SK-N-SH (cell line): ENCODE measurements at regions not wholly inside any gene's neighbourhood (a gene's known extent, or its start where the extent isn't known, plus 50 kb on each side); places are given as distances from the start of the nearest gene placed in this dataset.

Experiments used
- CTCF ChIA-PET: fragments of 300-600, 350-600 bp; formaldehyde crosslinking; extraction: SDS; loops from one replicate; lab custom pipeline; 2021; lab: Yijun Ruan, JAX
- POLR2A ChIA-PET: fragments of 350-600 bp; sonication (Branson Sonifier 250); formaldehyde crosslinking; extraction: SDS; loops from one replicate; lab custom pipeline; 2020; ENCODE audit warnings: antibody characterized with exemption, inconsistent platforms; lab: Yijun Ruan, JAX
- DNase-seq: peaks from one replicate; pipeline ENCODE4 v3.0.0; 2012
- H2AFZ ChIP-seq: fragments of 200-600 bp; sonication (generic); 2 replicates; pipeline ENCODE4 v1.8.1; 2016; ENCODE audit warnings: antibody characterized with exemption, mild to moderate bottlenecking, low read depth
- H3F3A ChIP-seq: fragments of 200-600 bp; sonication (generic); replicated peaks from 2 replicates; pipeline ENCODE3; 2016; ENCODE audit warnings: antibody characterized with exemption, mild to moderate bottlenecking; ENCODE audit not compliant: insufficient read depth
- H3K27ac ChIP-seq, 2 experiments: fragments of 200-500 bp in 1 of 2; fragments of 200-600 bp in 1 of 2; sonication (Bioruptor generic) in 1 of 2; sonication (generic), shearing (Covaris generic) in 1 of 2; 2 replicates each; pipeline versions ENCODE4 v1.5.1 to v1.6.1; 2014 to 2016; ENCODE audit warnings: low read depth in 2 of 2, inconsistent platforms in 1 of 2, low read length in 1 of 2, mild to moderate bottlenecking in 1 of 2, mixed read lengths in 1 of 2
- H3K27me3 ChIP-seq: fragments of 200-600 bp; sonication (generic), shearing (Covaris generic); 2 replicates; pipeline ENCODE4 v1.6.1; 2016; ENCODE audit warnings: mixed run types; ENCODE audit not compliant: insufficient read depth
- H3K36me3 ChIP-seq, 2 experiments: fragments of 200-500 bp in 1 of 2; fragments of 200-600 bp in 1 of 2; sonication (Bioruptor generic) in 1 of 2; sonication (generic) in 1 of 2; replicated peaks in 1 of 2; 2 replicates each; pipeline versions ENCODE3 to v1.5.1; 2014 to 2016; ENCODE audit warnings: low read length in 1 of 2, mild to moderate bottlenecking in 1 of 2; ENCODE audit not compliant: insufficient read depth in 2 of 2, control insufficient read depth in 1 of 2
- H3K4me1 ChIP-seq, 2 experiments: fragments of 200-500 bp in 1 of 2; fragments of 200-600 bp in 1 of 2; sonication (Bioruptor generic) in 1 of 2; sonication (generic), shearing (Covaris generic) in 1 of 2; 2 replicates each; pipeline versions ENCODE4 v1.5.1 to v1.6.1; 2014 to 2016; ENCODE audit warnings: low read depth in 1 of 2, low read length in 1 of 2, mixed run types in 1 of 2; ENCODE audit not compliant: insufficient read depth in 2 of 2, control insufficient read depth in 1 of 2
- H3K4me2 ChIP-seq: fragments of 200-600 bp; sonication (generic), shearing (Covaris generic); 2 replicates; pipeline ENCODE4 v1.6.1; 2017; ENCODE audit warnings: mixed run types
- H3K4me3 ChIP-seq, 2 experiments: fragments of 200-500 bp in 1 of 2; fragments of 200-600 bp in 1 of 2; sonication (Bioruptor generic) in 1 of 2; sonication (generic), shearing (Covaris generic) in 1 of 2; 2 replicates each; pipeline versions ENCODE4 v1.5.1 to v1.8.1; 2014 to 2016; ENCODE audit warnings: low read depth in 2 of 2, inconsistent platforms in 1 of 2, low read length in 1 of 2, mild to moderate bottlenecking in 1 of 2, mixed read lengths in 1 of 2, moderate library complexity in 1 of 2
- H3K79me2 ChIP-seq: fragments of 200-600 bp; sonication (generic); 2 replicates; pipeline ENCODE4 v1.8.1; 2017; ENCODE audit warnings: mild to moderate bottlenecking; ENCODE audit not compliant: insufficient read depth
- H3K9ac ChIP-seq: fragments of 200-600 bp; sonication (generic); 2 replicates; pipeline ENCODE4 v1.6.1; 2017; ENCODE audit warnings: mixed run types
- H3K9me2 ChIP-seq: fragments of 200-600 bp; sonication (generic); 2 replicates; pipeline ENCODE4 v1.6.1; 2017; ENCODE audit warnings: mixed run types
- H3K9me3 ChIP-seq: fragments of 200-600 bp; sonication (generic); 2 replicates; pipeline ENCODE4 v1.6.1; 2017; ENCODE audit warnings: mixed run types, mild to moderate bottlenecking, moderate library complexity
- H4K20me1 ChIP-seq: fragments of 200-600 bp; sonication (generic); 2 replicates; pipeline ENCODE4 v1.6.1; 2017; ENCODE audit warnings: mild to moderate bottlenecking, mixed run types; ENCODE audit not compliant: insufficient read depth
- EZH2phosphoT487 ChIP-seq: fragments of 200-600 bp; sonication (generic); IDR thresholded peaks from 2 replicates; pipeline ENCODE4 v1.6.1; 2017; ENCODE audit warnings: low read depth, mixed run types, mild to moderate bottlenecking, antibody characterized with exemption, moderate library complexity, borderline replicate concordance
- FOXJ3 ChIP-seq: sonication (generic); formaldehyde crosslinking; IDR thresholded peaks from 2 replicates; pipeline ENCODE4 v1.5.1; 2020; ENCODE audit warnings: mild to moderate bottlenecking, missing genetic modification reagents
- MAX ChIP-seq: IDR thresholded peaks from 2 replicates; pipeline ENCODE4 v1.4.0; 2012; ENCODE audit warnings: low read depth
- MXI1 ChIP-seq: IDR thresholded peaks from 2 replicates; pipeline ENCODE4 v1.6.1; 2012; ENCODE audit warnings: mild to moderate bottlenecking, low read depth, low read length, improper control_type of control experiment
- NFIC ChIP-seq: IDR thresholded peaks from 2 replicates; pipeline ENCODE4 v1.4.0; 2012; ENCODE audit warnings: borderline replicate concordance
- POLR2AphosphoS5 ChIP-seq: IDR thresholded peaks from 2 replicates; pipeline ENCODE4 v1.6.1; 2012; ENCODE audit warnings: low read depth, low read length
- RCOR1 ChIP-seq: fragments of 150-350 bp; IDR thresholded peaks from 2 replicates; pipeline ENCODE4 v1.6.1; 2017; ENCODE audit warnings: antibody characterized with exemption, low read length
- TAF1 ChIP-seq: IDR thresholded peaks from 2 replicates; pipeline ENCODE4 v1.6.1; 2012; ENCODE audit warnings: low read depth, mild to moderate bottlenecking, low read length, moderate library complexity, borderline replicate concordance
- TEAD4 ChIP-seq: IDR thresholded peaks from 2 replicates; pipeline ENCODE4 v1.4.0; 2012; ENCODE audit warnings: mild to moderate bottlenecking, borderline replicate concordance; ENCODE audit not compliant: insufficient read depth
- USF2 ChIP-seq: fragments of 150-350 bp; IDR thresholded peaks from 2 replicates; pipeline ENCODE4 v1.6.1; 2017; ENCODE audit warnings: antibody characterized with exemption, low read length, low read depth, borderline replicate concordance
- YY1 ChIP-seq: IDR thresholded peaks from 2 replicates; pipeline ENCODE4 v1.4.0; 2012; ENCODE audit warnings: low read depth, mild to moderate bottlenecking
- WGBS: methylation state at CpG from one replicate; pipeline ENCODE4 v1.1.6; 2017; ENCODE audit warnings: low lambda C conversion rate; 5-methylcytosine and 5-hydroxymethylcytosine counted together
- TF ChIP-seq, protein P1 (sequence below): IDR thresholded peaks from 2 replicates; pipeline ENCODE4 v1.6.1; 2012; ENCODE audit warnings: mild to moderate bottlenecking, low read depth, low read length, moderate library complexity
- TF ChIP-seq, protein P2 (sequence below): IDR thresholded peaks from 2 replicates; pipeline ENCODE4 v1.4.0; 2012; ENCODE audit warnings: low read depth, borderline replicate concordance
- TF ChIP-seq, protein P3 (sequence below): IDR thresholded peaks from 2 replicates; pipeline ENCODE4; 2012
- TF ChIP-seq, protein P4 (sequence below): fragments of 150-350 bp; IDR thresholded peaks from 2 replicates; pipeline ENCODE4 v1.6.1; 2016; ENCODE audit warnings: mild to moderate bottlenecking, low read depth, low read length

GRCh38 chr11:39255648-39256047, 2203.8 kb downstream of the LRRC4C start:
- Histone ChIP-seq H3K4me1 (no peaks in the 10 kb centered on the region), H2AFZ (no peak overlapping the region), H3F3A (no peaks in the 10 kb centered on the region), H3K4me2 (no peak overlapping the region), H3K9me3 (no peaks in the 10 kb centered on the region), H3K4me3 (no peak overlapping the region), H3K9me2 (no peaks in the 10 kb centered on the region), H3K9ac (no peak overlapping the region), H3K36me3 (no peaks in the 10 kb centered on the region), H3K27ac (no peak overlapping the region), H4K20me1 (no peaks in the 10 kb centered on the region), H3K27me3 (no peaks in the 10 kb centered on the region), H3K79me2 (no peaks in the 10 kb centered on the region)
- ChIA-PET POLR2A (no interaction called here), CTCF (no interaction called here)
- no peak for TF ChIP-seq YY1
- no peak for TF ChIP-seq MXI1
- TF ChIP-seq FOXJ3 = no peak
- no peak for TF ChIP-seq USF2
- TF ChIP-seq, protein P1, sequence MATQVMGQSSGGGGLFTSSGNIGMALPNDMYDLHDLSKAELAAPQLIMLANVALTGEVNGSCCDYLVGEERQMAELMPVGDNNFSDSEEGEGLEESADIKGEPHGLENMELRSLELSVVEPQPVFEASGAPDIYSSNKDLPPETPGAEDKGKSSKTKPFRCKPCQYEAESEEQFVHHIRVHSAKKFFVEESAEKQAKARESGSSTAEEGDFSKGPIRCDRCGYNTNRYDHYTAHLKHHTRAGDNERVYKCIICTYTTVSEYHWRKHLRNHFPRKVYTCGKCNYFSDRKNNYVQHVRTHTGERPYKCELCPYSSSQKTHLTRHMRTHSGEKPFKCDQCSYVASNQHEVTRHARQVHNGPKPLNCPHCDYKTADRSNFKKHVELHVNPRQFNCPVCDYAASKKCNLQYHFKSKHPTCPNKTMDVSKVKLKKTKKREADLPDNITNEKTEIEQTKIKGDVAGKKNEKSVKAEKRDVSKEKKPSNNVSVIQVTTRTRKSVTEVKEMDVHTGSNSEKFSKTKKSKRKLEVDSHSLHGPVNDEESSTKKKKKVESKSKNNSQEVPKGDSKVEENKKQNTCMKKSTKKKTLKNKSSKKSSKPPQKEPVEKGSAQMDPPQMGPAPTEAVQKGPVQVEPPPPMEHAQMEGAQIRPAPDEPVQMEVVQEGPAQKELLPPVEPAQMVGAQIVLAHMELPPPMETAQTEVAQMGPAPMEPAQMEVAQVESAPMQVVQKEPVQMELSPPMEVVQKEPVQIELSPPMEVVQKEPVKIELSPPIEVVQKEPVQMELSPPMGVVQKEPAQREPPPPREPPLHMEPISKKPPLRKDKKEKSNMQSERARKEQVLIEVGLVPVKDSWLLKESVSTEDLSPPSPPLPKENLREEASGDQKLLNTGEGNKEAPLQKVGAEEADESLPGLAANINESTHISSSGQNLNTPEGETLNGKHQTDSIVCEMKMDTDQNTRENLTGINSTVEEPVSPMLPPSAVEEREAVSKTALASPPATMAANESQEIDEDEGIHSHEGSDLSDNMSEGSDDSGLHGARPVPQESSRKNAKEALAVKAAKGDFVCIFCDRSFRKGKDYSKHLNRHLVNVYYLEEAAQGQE = no peak
- TF ChIP-seq TAF1 = no peak
- no peak for TF ChIP-seq NFIC
- TF ChIP-seq, protein P2, sequence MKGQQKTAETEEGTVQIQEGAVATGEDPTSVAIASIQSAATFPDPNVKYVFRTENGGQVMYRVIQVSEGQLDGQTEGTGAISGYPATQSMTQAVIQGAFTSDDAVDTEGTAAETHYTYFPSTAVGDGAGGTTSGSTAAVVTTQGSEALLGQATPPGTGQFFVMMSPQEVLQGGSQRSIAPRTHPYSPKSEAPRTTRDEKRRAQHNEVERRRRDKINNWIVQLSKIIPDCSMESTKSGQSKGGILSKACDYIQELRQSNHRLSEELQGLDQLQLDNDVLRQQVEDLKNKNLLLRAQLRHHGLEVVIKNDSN = no peak
- no peak for TF ChIP-seq RCOR1
- no peak for TF ChIP-seq MAX
- WGBS = 51% methylated on average over 1 of the region's 1 CpG
- DNase-seq = no peak

DNA sequence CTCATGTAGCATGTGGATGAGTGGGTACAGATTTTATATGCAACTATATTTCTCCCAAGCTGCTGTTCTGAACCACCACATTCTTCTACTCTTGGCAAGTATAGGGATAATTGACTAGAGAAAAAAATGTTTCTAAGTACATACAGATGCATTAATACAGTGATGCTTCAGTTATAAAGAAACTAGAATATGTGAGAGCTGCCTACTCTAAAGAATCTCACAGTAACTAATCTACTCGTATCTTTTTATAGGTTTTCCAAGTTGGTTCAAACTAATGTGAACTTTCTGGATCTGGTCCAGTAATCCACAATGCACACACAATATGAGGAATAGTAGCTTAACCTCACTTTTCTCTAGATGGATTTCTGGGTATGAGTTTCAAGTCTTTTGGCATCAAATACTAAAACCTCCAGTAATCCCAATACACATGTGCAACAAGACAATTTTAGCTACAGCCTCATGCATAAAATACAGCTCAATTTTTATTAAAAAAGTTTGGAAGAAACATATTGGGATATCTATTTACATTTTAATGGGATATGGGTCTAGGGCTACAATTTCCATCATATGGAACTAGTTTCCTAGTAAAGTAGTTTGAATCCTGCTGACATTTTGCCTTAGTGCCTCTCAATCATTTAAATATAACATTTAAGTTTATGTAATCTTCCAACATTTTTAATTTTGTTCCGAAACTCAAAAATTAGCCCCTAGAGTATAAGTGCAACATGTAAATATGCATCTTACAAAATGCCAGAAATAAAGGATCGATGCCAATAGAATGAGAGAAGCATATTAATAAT, 2209.7 kb downstream of the LRRC4C start:
- H3K36me3 ChIP-seq = no peaks in the 10 kb centered on the region
- no peak overlapping the region for H3K4me2 ChIP-seq
- 12% methylated on average over 3 of the region's 3 CpGs for WGBS
- no peaks in the 10 kb centered on the region for H3F3A ChIP-seq
- H4K20me1 ChIP-seq = no peaks in the 10 kb centered on the region
- H3K4me1 ChIP-seq = no peaks in the 10 kb centered on the region
- no peak overlapping the region for H3K9ac ChIP-seq
- H3K27me3 ChIP-seq = no peaks in the 10 kb centered on the region
- CTCF ChIA-PET = no interaction called here
- H3K4me3 ChIP-seq = no peak overlapping the region
- H3K27ac ChIP-seq = no peak overlapping the region
- no peaks in the 10 kb centered on the region for H3K79me2 ChIP-seq
- H2AFZ ChIP-seq = no peak overlapping the region
- H3K9me3 ChIP-seq = no peaks in the 10 kb centered on the region
- DNase-seq = no peak
- H3K9me2 ChIP-seq = no peaks in the 10 kb centered on the region
- POLR2A ChIA-PET = no interaction called here
- TF ChIP-seq, protein P3, sequence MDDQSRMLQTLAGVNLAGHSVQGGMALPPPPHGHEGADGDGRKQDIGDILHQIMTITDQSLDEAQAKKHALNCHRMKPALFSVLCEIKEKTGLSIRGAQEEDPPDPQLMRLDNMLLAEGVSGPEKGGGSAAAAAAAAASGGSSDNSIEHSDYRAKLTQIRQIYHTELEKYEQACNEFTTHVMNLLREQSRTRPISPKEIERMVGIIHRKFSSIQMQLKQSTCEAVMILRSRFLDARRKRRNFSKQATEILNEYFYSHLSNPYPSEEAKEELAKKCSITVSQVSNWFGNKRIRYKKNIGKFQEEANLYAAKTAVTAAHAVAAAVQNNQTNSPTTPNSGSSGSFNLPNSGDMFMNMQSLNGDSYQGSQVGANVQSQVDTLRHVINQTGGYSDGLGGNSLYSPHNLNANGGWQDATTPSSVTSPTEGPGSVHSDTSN = no peak
- TF ChIP-seq EZH2phosphoT487 (no peak), TEAD4 (no peak), POLR2AphosphoS5 (no peak)
- TF ChIP-seq, protein P4, sequence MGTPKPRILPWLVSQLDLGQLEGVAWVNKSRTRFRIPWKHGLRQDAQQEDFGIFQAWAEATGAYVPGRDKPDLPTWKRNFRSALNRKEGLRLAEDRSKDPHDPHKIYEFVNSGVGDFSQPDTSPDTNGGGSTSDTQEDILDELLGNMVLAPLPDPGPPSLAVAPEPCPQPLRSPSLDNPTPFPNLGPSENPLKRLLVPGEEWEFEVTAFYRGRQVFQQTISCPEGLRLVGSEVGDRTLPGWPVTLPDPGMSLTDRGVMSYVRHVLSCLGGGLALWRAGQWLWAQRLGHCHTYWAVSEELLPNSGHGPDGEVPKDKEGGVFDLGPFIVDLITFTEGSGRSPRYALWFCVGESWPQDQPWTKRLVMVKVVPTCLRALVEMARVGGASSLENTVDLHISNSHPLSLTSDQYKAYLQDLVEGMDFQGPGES = no peak
- TF ChIP-seq, protein P1 = no peak
